Naive thymus-derived CD4-positive, alpha-beta T cell (primary cell): ENCODE measurements at regions not wholly inside any gene's neighbourhood (a gene's known extent, or its start where the extent isn't known, plus 50 kb on each side); places are given as distances from the start of the nearest gene placed in this dataset.

Source experiments
- ATAC-seq: fragments of 150-1000 bp; cut with Tn5 transposase; 2 replicates; pipeline ENCODE4 v1.10.0; 2021; ENCODE audit warnings: mild to moderate bottlenecking, moderate library complexity
- CTCF ChIA-PET: fragments of 350-600 bp; sonication (Branson Sonifier 250); formaldehyde crosslinking; loops from one replicate; lab custom pipeline; 2021; ENCODE audit warnings: antibody characterized with exemption; lab: Charles Lee
- POLR2A ChIA-PET: fragments of 350-600 bp; sonication (Branson Sonifier 250); formaldehyde crosslinking; loops from one replicate; lab custom pipeline; 2021; ENCODE audit warnings: antibody characterized with exemption, inconsistent platforms; lab: Charles Lee
- DNase-seq, 9 donors: peaks; one replicate each; pipeline versions ENCODE4 v3.0.0 to v3.0.0-alpha.2; 2020 to 2022; ENCODE audit warnings: mixed read lengths in 1 of 9
- H3K27ac ChIP-seq: one replicate; pipeline ENCODE4 v1.7.0; 2013; ENCODE audit warnings: mild to moderate bottlenecking, low read depth, low read length, moderate library complexity
- H3K27me3 ChIP-seq, 2 donors: one replicate each; pipeline ENCODE4 v1.7.0; 2013; ENCODE audit warnings: low read length in 2 of 2, mild to moderate bottlenecking in 2 of 2, moderate library complexity in 2 of 2; ENCODE audit not compliant: control insufficient read depth in 2 of 2, insufficient read depth in 2 of 2
- H3K36me3 ChIP-seq, 3 experiments: 1 replicate in 2 of 3; 2 replicates in 1 of 3; pipeline ENCODE4 v1.7.0; 2013; ENCODE audit warnings: low read length in 3 of 3, mild to moderate bottlenecking in 3 of 3, moderate library complexity in 1 of 3; ENCODE audit not compliant: insufficient read depth in 3 of 3, control insufficient read depth in 2 of 3
- H3K4me1 ChIP-seq, 2 donors: one replicate each; pipeline ENCODE4 v1.7.0; 2013; ENCODE audit warnings: low read length in 2 of 2, mild to moderate bottlenecking in 2 of 2, moderate library complexity in 1 of 2; ENCODE audit not compliant: control insufficient read depth in 2 of 2, insufficient read depth in 2 of 2
- H3K4me3 ChIP-seq: 2 replicates; pipeline ENCODE4 v1.7.0; 2013; ENCODE audit warnings: mild to moderate bottlenecking, low read length
- H3K9me3 ChIP-seq, 3 experiments: 1 replicate in 2 of 3; 2 replicates in 1 of 3; pipeline ENCODE4 v1.7.0; 2013; ENCODE audit warnings: low read length in 3 of 3; ENCODE audit not compliant: control insufficient read depth in 2 of 3
- H3K27ac Mint-ChIP-seq, 9 donors: one replicate each; pipeline ENCODE4 v1.8.0; 2020 to 2022; ENCODE audit warnings: mixed read lengths in 9 of 9, mild to moderate bottlenecking in 8 of 9, moderate library complexity in 5 of 9, inconsistent platforms in 2 of 9
- H3K27me3 Mint-ChIP-seq, 5 donors: one replicate each; pipeline ENCODE4 v1.8.0; 2021 to 2022; ENCODE audit warnings: mixed read lengths in 5 of 5, mild to moderate bottlenecking in 1 of 5
- H3K36me3 Mint-ChIP-seq, 5 donors: one replicate each; pipeline ENCODE4 v1.8.0; 2020 to 2022; ENCODE audit warnings: mixed read lengths in 5 of 5, mild to moderate bottlenecking in 3 of 5, inconsistent platforms in 1 of 5
- H3K4me1 Mint-ChIP-seq, 7 donors: one replicate each; pipeline ENCODE4 v1.8.0; 2020 to 2022; ENCODE audit warnings: mixed read lengths in 7 of 7, mild to moderate bottlenecking in 3 of 7, inconsistent platforms in 1 of 7
- H3K4me3 Mint-ChIP-seq, 10 donors: one replicate each; pipeline ENCODE4 v1.8.0; 2020 to 2022; ENCODE audit warnings: mild to moderate bottlenecking in 10 of 10, mixed read lengths in 10 of 10, moderate library complexity in 6 of 10, inconsistent platforms in 2 of 10
- H3K9me3 Mint-ChIP-seq, 11 donors: one replicate each; pipeline ENCODE4 v1.8.0; 2020 to 2022; ENCODE audit warnings: mixed read lengths in 11 of 11, mild to moderate bottlenecking in 4 of 11, inconsistent platforms in 1 of 11, moderate library complexity in 1 of 11
- intact Hi-C, 2 donors: fragments of 100-400 bp; cut with micrococcal nuclease; formaldehyde crosslinking; loops; one replicate each; pipeline ENCODE4 v1.15.1; 2023

DNA sequence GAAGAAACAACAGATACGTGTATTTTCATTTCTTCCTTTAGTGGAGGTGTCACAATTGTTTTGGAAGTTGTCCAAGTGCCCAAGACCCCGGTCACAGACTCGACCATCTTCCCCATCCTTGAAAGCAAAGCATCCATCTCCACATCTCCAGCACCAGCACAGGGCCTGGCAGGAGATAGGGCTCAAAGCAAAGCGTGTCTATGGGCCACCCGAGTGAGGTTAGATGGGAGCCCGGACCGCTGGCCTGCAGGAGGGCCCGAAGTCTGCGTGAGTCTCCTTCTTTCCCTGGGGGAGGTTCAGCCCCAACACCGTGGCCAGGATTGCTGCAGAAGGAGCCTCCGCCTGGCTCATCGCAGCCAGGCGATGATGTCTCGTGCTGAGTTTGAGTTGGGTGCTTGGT is 83.5 kb upstream of the SULF2 start:
- no peak overlapping the region for H3K27ac ChIP-seq
- no peaks in the 10 kb centered on the region for H3K36me3 Mint-ChIP-seq
- no peak overlapping the region for H3K4me3 Mint-ChIP-seq
- no peaks in the 10 kb centered on the region for H3K9me3 ChIP-seq
- peaks cover 6 to 22% (median 18%) of the 10 kb centered on the region in 5 donors for H3K27me3 Mint-ChIP-seq
- ChIA-PET CTCF (no interaction called here), POLR2A (no interaction called here)
- H3K4me1 ChIP-seq, result no peaks in the 10 kb centered on the region
- H3K9me3 Mint-ChIP-seq, result peaks cover 0 to 3% (median 0%) of the 10 kb centered on the region in 11 donors
- H3K27ac Mint-ChIP-seq, result no peak overlapping the region
- H3K4me3 ChIP-seq, result no peak overlapping the region
- intact Hi-C loops, result no loop called here
- no peaks in the 10 kb centered on the region for H3K27me3 ChIP-seq
- no peaks in the 10 kb centered on the region for H3K36me3 ChIP-seq
- ATAC-seq (no peak), DNase-seq (no peak)
- H3K4me1 Mint-ChIP-seq, result no peaks in the 10 kb centered on the region

- ATAC-seq, result no peak
- H3K27me3 Mint-ChIP-seq, result peaks cover 10 to 22% (median 18%) of the 10 kb centered on the region in 5 donors
- ChIA-PET POLR2A (no interaction called here), CTCF (no interaction called here)
- no peaks in the 10 kb centered on the region for H3K27me3 ChIP-seq
- H3K4me3 Mint-ChIP-seq, result no peak overlapping the region
- no peaks in the 10 kb centered on the region for H3K36me3 Mint-ChIP-seq
- intact Hi-C loops, result no loop called here
- H3K9me3 Mint-ChIP-seq, result peaks cover 0 to 5% (median 0%) of the 10 kb centered on the region in 11 donors
- no peak overlapping the region for H3K27ac ChIP-seq
- no peaks in the 10 kb centered on the region for H3K4me1 Mint-ChIP-seq
- H3K27ac Mint-ChIP-seq, result no peak overlapping the region
- no peak overlapping the region for H3K4me3 ChIP-seq
- no peaks in the 10 kb centered on the region for H3K36me3 ChIP-seq
- H3K4me1 ChIP-seq, result no peaks in the 10 kb centered on the region
- no peaks in the 10 kb centered on the region for H3K9me3 ChIP-seq
- no peak for DNase-seq
These were observed 83.0 kb upstream of the SULF2 start for GRCh38 chr20:47868236-47868635.

DNA sequence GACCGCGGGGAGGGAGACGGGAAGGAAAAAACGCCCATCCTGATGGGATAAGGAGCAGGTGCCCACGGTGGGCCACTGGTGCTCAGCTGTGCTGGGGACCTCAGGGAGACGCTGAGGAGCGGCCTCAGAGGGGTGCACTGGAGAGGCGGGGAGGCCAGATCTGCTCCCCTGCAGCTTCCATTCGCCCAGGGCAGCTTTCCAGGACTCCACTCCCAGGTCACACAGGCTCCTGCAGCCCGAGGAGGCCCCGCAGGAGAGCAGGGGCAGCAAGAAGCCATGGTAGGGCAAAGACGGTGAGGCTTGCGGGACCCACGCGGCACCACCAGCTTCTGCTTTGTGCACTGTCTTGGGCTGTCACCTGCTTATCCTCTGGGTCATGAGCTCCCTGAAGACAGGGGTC is 82.5 kb upstream of the SULF2 start:
- no peaks in the 10 kb centered on the region for H3K9me3 ChIP-seq
- H3K4me1 ChIP-seq, result no peaks in the 10 kb centered on the region
- DNase-seq (no peak), ATAC-seq (no peak)
- Mint-ChIP-seq H3K27ac (no peak overlapping the region), H3K27me3 (peaks cover 10 to 22% (median 18%) of the 10 kb centered on the region in 5 donors), H3K9me3 (peaks cover 0 to 9% (median 0%) of the 10 kb centered on the region in 11 donors), H3K4me1 (no peaks in the 10 kb centered on the region), H3K4me3 (no peak overlapping the region), H3K36me3 (no peaks in the 10 kb centered on the region)
- H3K27me3 ChIP-seq, result no peaks in the 10 kb centered on the region
- CTCF ChIA-PET, result no interaction called here
- intact Hi-C loops, result no loop called here
- H3K27ac ChIP-seq, result no peak overlapping the region
- POLR2A ChIA-PET, result no interaction called here
- no peak overlapping the region for H3K4me3 ChIP-seq
- no peaks in the 10 kb centered on the region for H3K36me3 ChIP-seq

DNA sequence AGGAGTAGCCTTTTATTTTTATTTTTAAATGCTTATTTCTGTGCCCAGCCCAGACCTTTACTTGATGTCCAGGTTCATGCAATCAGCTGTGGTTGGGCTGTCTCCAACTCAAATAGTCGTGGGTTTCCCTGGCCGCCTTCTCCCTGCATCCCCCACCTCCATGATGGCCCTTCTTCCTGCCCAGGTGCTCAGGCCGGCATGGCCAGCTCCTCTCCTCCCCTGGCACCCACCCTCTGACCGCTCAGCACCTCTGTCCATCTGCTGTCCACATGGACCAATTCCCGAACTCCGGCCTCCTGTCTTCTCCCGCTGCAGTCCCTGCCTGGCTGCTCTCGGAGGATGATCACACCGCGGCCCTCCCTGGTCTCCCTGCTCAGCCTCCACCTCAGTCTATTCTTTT is 81.2 kb upstream of the SULF2 start:
- POLR2A ChIA-PET, result no interaction called here
- Mint-ChIP-seq H3K27ac (no peak overlapping the region), H3K36me3 (no peaks in the 10 kb centered on the region), H3K27me3 (peaks cover 5 to 22% (median 12%) of the 10 kb centered on the region in 5 donors), H3K4me3 (no peak overlapping the region), H3K4me1 (no peaks in the 10 kb centered on the region), H3K9me3 (peaks cover 0 to 12% (median 0%) of the 10 kb centered on the region in 11 donors)
- H3K4me3 ChIP-seq, result no peak overlapping the region
- intact Hi-C loops, result no loop called here
- no peak for ATAC-seq
- DNase-seq, result no peak
- H3K27me3 ChIP-seq, result no peaks in the 10 kb centered on the region
- H3K27ac ChIP-seq, result no peak overlapping the region
- no peaks in the 10 kb centered on the region for H3K36me3 ChIP-seq
- CTCF ChIA-PET, result no interaction called here
- H3K9me3 ChIP-seq, result no peaks in the 10 kb centered on the region
- H3K4me1 ChIP-seq, result no peaks in the 10 kb centered on the region

GRCh38 chr20:47865912-47866311 is 80.6 kb upstream of the SULF2 start:
- ChIA-PET CTCF (no interaction called here), POLR2A (interaction anchor here (0.6 kb wide), 1 partner anchor 1231 kb away, joined by 3 read pairs; no protein-coding TSS in a partner anchor)
- Mint-ChIP-seq H3K4me3 (no peak overlapping the region), H3K27me3 (peaks cover 5 to 22% (median 12%) of the 10 kb centered on the region in 5 donors), H3K27ac (no peak overlapping the region), H3K36me3 (no peaks in the 10 kb centered on the region), H3K4me1 (no peaks in the 10 kb centered on the region), H3K9me3 (peaks cover 0 to 12% (median 0%) of the 10 kb centered on the region in 11 donors)
- H3K4me1 ChIP-seq, result no peaks in the 10 kb centered on the region
- intact Hi-C loops, result no loop called here
- no peaks in the 10 kb centered on the region for H3K36me3 ChIP-seq
- no peak overlapping the region for H3K27ac ChIP-seq
- no peak for DNase-seq
- H3K9me3 ChIP-seq, result no peaks in the 10 kb centered on the region
- ATAC-seq, result no peak
- H3K27me3 ChIP-seq, result no peaks in the 10 kb centered on the region
- H3K4me3 ChIP-seq, result no peak overlapping the region

DNA sequence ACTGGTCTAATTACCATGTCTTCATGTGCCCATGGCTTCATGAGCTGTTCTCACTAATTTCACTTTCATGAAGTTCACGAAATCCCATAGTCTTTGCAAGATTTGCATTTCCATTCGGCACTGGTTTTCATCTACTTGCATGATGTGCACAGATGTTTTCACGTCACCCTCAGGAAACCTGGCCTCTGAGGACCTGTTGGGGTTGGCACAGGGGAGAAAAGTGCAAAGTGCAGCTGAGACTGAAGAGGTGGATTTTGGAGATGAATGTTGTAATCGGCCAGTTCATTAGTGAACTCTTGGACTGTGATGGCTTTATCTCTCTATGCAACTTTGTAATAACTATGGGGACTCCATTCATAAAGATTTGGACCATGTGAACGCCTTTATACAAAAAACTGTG is 80.2 kb upstream of the SULF2 start:
- H3K36me3 Mint-ChIP-seq, result no peaks in the 10 kb centered on the region
- H3K27me3 Mint-ChIP-seq, result peaks cover 2 to 18% (median 12%) of the 10 kb centered on the region in 5 donors
- CTCF ChIA-PET, result no interaction called here
- H3K4me1 ChIP-seq, result no peaks in the 10 kb centered on the region
- H3K27me3 ChIP-seq, result no peaks in the 10 kb centered on the region
- no peak overlapping the region for H3K27ac Mint-ChIP-seq
- H3K9me3 Mint-ChIP-seq, result peaks cover 0 to 12% (median 0%) of the 10 kb centered on the region in 11 donors
- ATAC-seq, result no peak
- H3K4me3 ChIP-seq, result no peak overlapping the region
- intact Hi-C loops, result no loop called here
- POLR2A ChIA-PET, result interaction anchor here (0.6 kb wide), 1 partner anchor 1232 kb away, joined by 3 read pairs; no protein-coding TSS in a partner anchor
- no peaks in the 10 kb centered on the region for H3K4me1 Mint-ChIP-seq
- no peaks in the 10 kb centered on the region for H3K9me3 ChIP-seq
- H3K4me3 Mint-ChIP-seq, result no peak overlapping the region
- H3K36me3 ChIP-seq, result no peaks in the 10 kb centered on the region
- DNase-seq, result no peak
- H3K27ac ChIP-seq, result no peak overlapping the region

GRCh38 chr20:47863981-47864380 is 78.7 kb upstream of the SULF2 start:
- ATAC-seq (no peak), DNase-seq (no peak)
- CTCF ChIA-PET, result no interaction called here
- no peak overlapping the region for H3K27ac ChIP-seq
- H3K4me1 Mint-ChIP-seq, result no peaks in the 10 kb centered on the region
- no peak overlapping the region for H3K4me3 Mint-ChIP-seq
- H3K4me1 ChIP-seq, result no peaks in the 10 kb centered on the region
- H3K27ac Mint-ChIP-seq, result no peak overlapping the region
- intact Hi-C loops, result no loop called here
- no peaks in the 10 kb centered on the region for H3K36me3 ChIP-seq
- peaks cover 0 to 14% (median 10%) of the 10 kb centered on the region in 5 donors for H3K27me3 Mint-ChIP-seq
- no peaks in the 10 kb centered on the region for H3K36me3 Mint-ChIP-seq
- H3K9me3 ChIP-seq, result no peaks in the 10 kb centered on the region
- no peak overlapping the region for H3K4me3 ChIP-seq
- H3K9me3 Mint-ChIP-seq, result peaks cover 0 to 12% (median 0%) of the 10 kb centered on the region in 11 donors
- H3K27me3 ChIP-seq, result no peaks in the 10 kb centered on the region
- POLR2A ChIA-PET, result no interaction called here
